ENCODE measurements at regions not wholly inside any gene's neighbourhood (a gene's known extent, or its start where the extent isn't known, plus 50 kb on each side); places are given as distances from the start of the nearest gene placed in this dataset.
A peak's percentile ranks its signal among the peaks of the same experiment; 100 is the strongest.

- TF ChIP-seq CTCF (IDR thresholded peaks at IDR 0.05): no peak
- H3K4me1 Mint-ChIP-seq (ENCODE audit: low read depth): no peaks in the 10 kb centered on the region
- intact Hi-C loops (cut with DNase I, micrococcal nuclease): no loop called here
- DNase-seq (no peak), ATAC-seq (ENCODE audit: poor library complexity) (no peak)
- POLR2A ChIA-PET: interaction anchor here (0.6 kb wide), 1 partner anchor 382 kb away, joined by 3 read pairs; no protein-coding TSS in a partner anchor
- no peaks in the 10 kb centered on the region for H3K36me3 Mint-ChIP-seq (ENCODE audit: low read depth)
- Histone ChIP-seq H3K36me3 (ENCODE audit: insufficient read depth, low read length) (no peaks in the 10 kb centered on the region), H3K9me3 (ENCODE audit: control insufficient read depth in 1 of 2, insufficient read depth in 1 of 2, low read length in 2 of 2) (no peaks in the 10 kb centered on the region), H3K27me3 (ENCODE audit: control insufficient read depth in 1 of 2, insufficient read depth in 2 of 2, low read length in 2 of 2) (no peaks in the 10 kb centered on the region), H3K27ac (ENCODE audit: low read depth in 1 of 2, low read length in 2 of 2) (no peak overlapping the region), H3K4me3 (ENCODE audit: low read length) (no peak overlapping the region), H3K4me1 (ENCODE audit: insufficient read depth, low read length) (no peaks in the 10 kb centered on the region)
- H3K27ac Mint-ChIP-seq: no peak overlapping the region
- CTCF ChIA-PET: interaction anchor here (1.6 kb wide), 1 partner anchor 9 kb away, joined by 5 read pairs; no protein-coding TSS in a partner anchor
- no peaks in the 10 kb centered on the region for H3K27me3 Mint-ChIP-seq
- peak overlapping the region; percentile 79 for H3K4me3 Mint-ChIP-seq
- no peaks in the 10 kb centered on the region for H3K9me3 Mint-ChIP-seq
Observed at GRCh38 chr1:87683196-87683956, 354.7 kb downstream of the LMO4 start.

- H3K27ac Mint-ChIP-seq: peak overlapping the region; percentile 59
- Histone ChIP-seq H3K27ac (ENCODE audit: low read depth in 1 of 2, low read length in 2 of 2) (no peak overlapping the region), H3K27me3 (ENCODE audit: control insufficient read depth in 1 of 2, insufficient read depth in 2 of 2, low read length in 2 of 2) (no peaks in the 10 kb centered on the region), H3K36me3 (ENCODE audit: insufficient read depth, low read length) (no peaks in the 10 kb centered on the region), H3K4me3 (ENCODE audit: low read length) (peak overlapping the region; percentile 24), H3K4me1 (ENCODE audit: insufficient read depth, low read length) (no peaks in the 10 kb centered on the region), H3K9me3 (ENCODE audit: control insufficient read depth in 1 of 2, insufficient read depth in 1 of 2, low read length in 2 of 2) (no peaks in the 10 kb centered on the region)
- intact Hi-C loops (cut with DNase I, micrococcal nuclease): no loop called here
- CTCF ChIA-PET: interaction anchor here (1.6 kb wide), 1 partner anchor 9 kb away, joined by 5 read pairs; no protein-coding TSS in a partner anchor
- TF ChIP-seq CTCF (IDR thresholded peaks at IDR 0.05): no peak
- H3K9me3 Mint-ChIP-seq: no peaks in the 10 kb centered on the region
- no peaks in the 10 kb centered on the region for H3K36me3 Mint-ChIP-seq (ENCODE audit: low read depth)
- peak overlapping the region; percentile 79 for H3K4me3 Mint-ChIP-seq
- no peaks in the 10 kb centered on the region for H3K27me3 Mint-ChIP-seq
- POLR2A ChIA-PET: interaction anchor here (0.6 kb wide), 1 partner anchor 382 kb away, joined by 3 read pairs; no protein-coding TSS in a partner anchor
- DNase-seq (peak in 2 of 14 experiments; percentile 9 to 13), ATAC-seq (ENCODE audit: poor library complexity) (no peak)
- no peaks in the 10 kb centered on the region for H3K4me1 Mint-ChIP-seq (ENCODE audit: low read depth)
Observed at GRCh38 chr1:87684194-87684593, 355.5 kb downstream of the LMO4 start.

GRCh38 chr1:87684713-87685205, 356.1 kb downstream of the LMO4 start:
- DNase-seq (peak in 2 of 14 experiments; percentile 7 to 8), ATAC-seq (ENCODE audit: poor library complexity) (peak; percentile 61)
- Histone ChIP-seq H3K27me3 (ENCODE audit: control insufficient read depth in 1 of 2, insufficient read depth in 2 of 2, low read length in 2 of 2) (no peaks in the 10 kb centered on the region), H3K4me3 (ENCODE audit: low read length) (no peak overlapping the region), H3K36me3 (ENCODE audit: insufficient read depth, low read length) (no peaks in the 10 kb centered on the region), H3K27ac (ENCODE audit: low read depth in 1 of 2, low read length in 2 of 2) (no peak overlapping the region), H3K9me3 (ENCODE audit: control insufficient read depth in 1 of 2, insufficient read depth in 1 of 2, low read length in 2 of 2) (no peaks in the 10 kb centered on the region), H3K4me1 (ENCODE audit: insufficient read depth, low read length) (no peaks in the 10 kb centered on the region)
- intact Hi-C loops (cut with DNase I, micrococcal nuclease): no loop called here
- peak overlapping the region; percentile 79 for H3K4me3 Mint-ChIP-seq
- peak overlapping the region; percentile 59 for H3K27ac Mint-ChIP-seq
- H3K9me3 Mint-ChIP-seq: no peaks in the 10 kb centered on the region
- H3K36me3 Mint-ChIP-seq (ENCODE audit: low read depth): no peaks in the 10 kb centered on the region
- CTCF ChIA-PET: no interaction called here
- no peak for TF ChIP-seq CTCF (IDR thresholded peaks at IDR 0.05)
- POLR2A ChIA-PET: no interaction called here
- H3K27me3 Mint-ChIP-seq: no peaks in the 10 kb centered on the region
- no peaks in the 10 kb centered on the region for H3K4me1 Mint-ChIP-seq (ENCODE audit: low read depth)

Measured in CD4-positive, alpha-beta T cell (primary cell).